ENCODE measurements at regions not wholly inside any gene's neighbourhood (a gene's known extent, or its start where the extent isn't known, plus 50 kb on each side); places are given as distances from the start of the nearest gene placed in this dataset.

GRCh38 chr9:75390951-75391350 is 302.6 kb downstream of the OSTF1 start:
- Histone ChIP-seq H3K9me3 (ENCODE audit: control insufficient read depth, insufficient read depth, low read depth, low read length) (no peaks in the 10 kb centered on the region), H3K27ac (ENCODE audit: low read length) (no peak overlapping the region), H3K27me3 (ENCODE audit: control insufficient read depth, insufficient read depth, low read length) (no peaks in the 10 kb centered on the region), H3K4me1 (ENCODE audit: control insufficient read depth, insufficient read depth, low read length) (no peaks in the 10 kb centered on the region), H3K4me3 (ENCODE audit: low read depth in 2 of 2, low read length in 2 of 2) (no peak overlapping the region), H3K36me3 (ENCODE audit: control insufficient read depth, insufficient read depth, low read length) (no peaks in the 10 kb centered on the region)
- ChIA-PET POLR2A (no interaction called here), CTCF (no interaction called here)
- intact Hi-C loops (cut with micrococcal nuclease; ENCODE audit: unreplicated experiment) (no loop called here), in situ Hi-C loops (cut with HindIII; ENCODE audit: low pct_unique_long_range_greater_than_20kb, low sequenced_read_pairs) (no loop called here)
- TF ChIP-seq REST (IDR thresholded peaks at IDR 0.05; ENCODE audit: insufficient read depth in 1 of 2, low read depth in 2 of 2, low read length in 1 of 2) (no peak), SIN3A (IDR thresholded peaks at IDR 0.05; ENCODE audit: borderline replicate concordance, insufficient read depth, low read depth, low read length) (no peak)
- ATAC-seq: no peak
- BruUV-seq (replicated peaks): no TSS peak
- DNase-seq (ENCODE audit: low read depth, low spot score): no peak

- intact Hi-C loops (cut with micrococcal nuclease; ENCODE audit: unreplicated experiment) (no loop called here), in situ Hi-C loops (cut with HindIII; ENCODE audit: low pct_unique_long_range_greater_than_20kb, low sequenced_read_pairs) (no loop called here)
- TF ChIP-seq POLR2AphosphoS5 (IDR thresholded peaks at IDR 0.05; ENCODE audit: low read depth, low read length): no peak
- no peak for TF ChIP-seq TCF7L2 (IDR thresholded peaks at IDR 0.05; ENCODE audit: low read depth, low read length)
- TF ChIP-seq CTCF (IDR thresholded peaks at IDR 0.05): no peak
- no peak for TF ChIP-seq SIN3A (IDR thresholded peaks at IDR 0.05; ENCODE audit: borderline replicate concordance, insufficient read depth, low read depth, low read length)
- TF ChIP-seq REST (IDR thresholded peaks at IDR 0.05; ENCODE audit: insufficient read depth in 1 of 2, low read depth in 2 of 2, low read length in 1 of 2): no peak
- no peaks in the 10 kb centered on the region for H3K9me3 ChIP-seq (ENCODE audit: control insufficient read depth, insufficient read depth, low read depth, low read length)
- DNase-seq (ENCODE audit: low read depth, low spot score) (no peak), ATAC-seq (no peak)
- no peak overlapping the region for H3K4me3 ChIP-seq (ENCODE audit: low read depth in 2 of 2, low read length in 2 of 2)
- no peaks in the 10 kb centered on the region for H3K27me3 ChIP-seq (ENCODE audit: control insufficient read depth, insufficient read depth, low read length)
- no TSS peak for BruUV-seq (replicated peaks)
- no peaks in the 10 kb centered on the region for H3K36me3 ChIP-seq (ENCODE audit: control insufficient read depth, insufficient read depth, low read length)
- H3K27ac ChIP-seq (ENCODE audit: low read length): no peak overlapping the region
- H3K4me1 ChIP-seq (ENCODE audit: control insufficient read depth, insufficient read depth, low read length): no peaks in the 10 kb centered on the region
- ChIA-PET POLR2A (no interaction called here), CTCF (no interaction called here)
Observed at GRCh38 chr9:75391497-75391896, 303.2 kb downstream of the OSTF1 start.
